ENCODE measurements at regions not wholly inside any gene's neighbourhood (a gene's known extent, or its start where the extent isn't known, plus 50 kb on each side); places are given as distances from the start of the nearest gene placed in this dataset.

- no peak overlapping the region for H3K9ac ChIP-seq
- H3K27ac ChIP-seq, result no peak overlapping the region
- TF ChIP-seq Cebpa-rat (IDR thresholded peaks at IDR 0.05), result no peak
- no peak overlapping the region for H3K4me3 ChIP-seq
- H3K27me3 ChIP-seq, result no peaks in the 10 kb centered on the region
- no peaks in the 10 kb centered on the region for H4K20me1 ChIP-seq
- no peaks in the 10 kb centered on the region for H3K4me1 ChIP-seq
- H3K36me3 ChIP-seq, result no peaks in the 10 kb centered on the region
- H3K4me2 ChIP-seq, result no peak overlapping the region
- no peaks in the 10 kb centered on the region for H3K9me3 ChIP-seq
These were observed 73.8 kb downstream of the CBLN2 start for GRCh38 chr18:72470391-72470790.

GRCh38 chr18:72468021-72468710 lies 76.0 kb downstream of the CBLN2 start:
- Histone ChIP-seq H3K27me3 (no peaks in the 10 kb centered on the region), H3K9me3 (no peaks in the 10 kb centered on the region)

GRCh38 chr18:72460210-72460680 lies 83.9 kb downstream of the CBLN2 start:
- H3K4me2 ChIP-seq, result no peak overlapping the region
- H3K36me3 ChIP-seq, result no peaks in the 10 kb centered on the region
- H3K4me3 ChIP-seq, result no peak overlapping the region
- H3K27me3 ChIP-seq, result no peaks in the 10 kb centered on the region
- H3K9ac ChIP-seq, result no peak overlapping the region
- H4K20me1 ChIP-seq, result no peaks in the 10 kb centered on the region
- TF ChIP-seq Cebpa-rat (IDR thresholded peaks at IDR 0.05), result no peak
- no peaks in the 10 kb centered on the region for H3K4me1 ChIP-seq
- H3K27ac ChIP-seq, result no peak overlapping the region
- no peaks in the 10 kb centered on the region for H3K9me3 ChIP-seq

More at GRCh38 chr18:72468021-72468710, 76.0 kb downstream of the CBLN2 start:
- H3K4me1 ChIP-seq, result no peaks in the 10 kb centered on the region
- no peak overlapping the region for H3K4me3 ChIP-seq
- no peak overlapping the region for H3K4me2 ChIP-seq
- TF ChIP-seq Cebpa-rat (IDR thresholded peaks at IDR 0.05), result no peak
- H3K27ac ChIP-seq, result no peak overlapping the region
- no peak overlapping the region for H3K9ac ChIP-seq
- no peaks in the 10 kb centered on the region for H3K36me3 ChIP-seq
- no peaks in the 10 kb centered on the region for H4K20me1 ChIP-seq

- no peaks in the 10 kb centered on the region for H3K27me3 ChIP-seq
- no peak overlapping the region for H3K4me3 ChIP-seq
- H3K36me3 ChIP-seq, result no peaks in the 10 kb centered on the region
- H3K4me2 ChIP-seq, result no peak overlapping the region
- H3K27ac ChIP-seq, result no peak overlapping the region
- H4K20me1 ChIP-seq, result no peaks in the 10 kb centered on the region
- H3K4me1 ChIP-seq, result no peaks in the 10 kb centered on the region
- no peak overlapping the region for H3K9ac ChIP-seq
- H3K9me3 ChIP-seq, result no peaks in the 10 kb centered on the region
- TF ChIP-seq Cebpa-rat (IDR thresholded peaks at IDR 0.05), result no peak
These were observed 85.9 kb downstream of the CBLN2 start for GRCh38 chr18:72458271-72458670.

GRCh38 chr18:72456802-72457201 lies 87.3 kb downstream of the CBLN2 start:
- H3K4me2 ChIP-seq, result no peak overlapping the region
- no peaks in the 10 kb centered on the region for H4K20me1 ChIP-seq
- no peak overlapping the region for H3K9ac ChIP-seq
- H3K27ac ChIP-seq, result no peak overlapping the region
- TF ChIP-seq Cebpa-rat (IDR thresholded peaks at IDR 0.05), result no peak
- no peak overlapping the region for H3K4me3 ChIP-seq
- no peaks in the 10 kb centered on the region for H3K9me3 ChIP-seq
- H3K4me1 ChIP-seq, result no peaks in the 10 kb centered on the region
- H3K36me3 ChIP-seq, result no peaks in the 10 kb centered on the region
- H3K27me3 ChIP-seq, result no peaks in the 10 kb centered on the region

- H3K4me3 ChIP-seq, result no peak overlapping the region
- H3K9me3 ChIP-seq, result no peaks in the 10 kb centered on the region
- H3K4me1 ChIP-seq, result no peaks in the 10 kb centered on the region
- no peak overlapping the region for H3K4me2 ChIP-seq
- no peak for TF ChIP-seq Cebpa-rat (IDR thresholded peaks at IDR 0.05)
- H4K20me1 ChIP-seq, result no peaks in the 10 kb centered on the region
- H3K36me3 ChIP-seq, result no peaks in the 10 kb centered on the region
- H3K9ac ChIP-seq, result no peak overlapping the region
- H3K27ac ChIP-seq, result no peak overlapping the region
- H3K27me3 ChIP-seq, result no peaks in the 10 kb centered on the region
These were observed 91.8 kb downstream of the CBLN2 start for GRCh38 chr18:72452328-72452727.

GRCh38 chr18:72444798-72445155 lies 99.4 kb downstream of the CBLN2 start:
- Histone ChIP-seq H3K4me1 (no peaks in the 10 kb centered on the region), H3K4me2 (no peak overlapping the region), H3K9ac (no peak overlapping the region), H3K4me3 (no peak overlapping the region), H3K27ac (no peak overlapping the region), H4K20me1 (no peaks in the 10 kb centered on the region), H3K9me3 (no peaks in the 10 kb centered on the region), H3K27me3 (no peaks in the 10 kb centered on the region), H3K36me3 (no peaks in the 10 kb centered on the region)
- no peak for TF ChIP-seq Cebpa-rat (IDR thresholded peaks at IDR 0.05)

- no peaks in the 10 kb centered on the region for H3K9me3 ChIP-seq
- no peak overlapping the region for H3K9ac ChIP-seq
- H3K4me2 ChIP-seq, result no peak overlapping the region
- no peaks in the 10 kb centered on the region for H3K36me3 ChIP-seq
- H4K20me1 ChIP-seq, result no peaks in the 10 kb centered on the region
- H3K4me1 ChIP-seq, result no peaks in the 10 kb centered on the region
- no peak overlapping the region for H3K27ac ChIP-seq
- TF ChIP-seq Cebpa-rat (IDR thresholded peaks at IDR 0.05), result no peak
- H3K27me3 ChIP-seq, result no peaks in the 10 kb centered on the region
- H3K4me3 ChIP-seq, result no peak overlapping the region
These were observed 99.9 kb downstream of the CBLN2 start for GRCh38 chr18:72444111-72444797.

GRCh38 chr18:72436401-72436800 lies 107.7 kb downstream of the CBLN2 start:
- Histone ChIP-seq H3K4me3 (no peak overlapping the region), H3K4me2 (no peak overlapping the region), H4K20me1 (no peaks in the 10 kb centered on the region), H3K27me3 (no peaks in the 10 kb centered on the region), H3K4me1 (no peaks in the 10 kb centered on the region), H3K27ac (no peak overlapping the region), H3K36me3 (no peaks in the 10 kb centered on the region), H3K9me3 (no peaks in the 10 kb centered on the region), H3K9ac (no peak overlapping the region)
- no peak for TF ChIP-seq Cebpa-rat (IDR thresholded peaks at IDR 0.05)

- no peak overlapping the region for H3K4me3 ChIP-seq
- H3K4me1 ChIP-seq, result 0 out of 2 replicates have a peak, but pooled peaks cover 5% of the 10 kb centered on the region
- H3K27me3 ChIP-seq, result no peaks in the 10 kb centered on the region
- no peaks in the 10 kb centered on the region for H4K20me1 ChIP-seq
- no peak overlapping the region for H3K9ac ChIP-seq
- H3K9me3 ChIP-seq, result no peaks in the 10 kb centered on the region
- H3K27ac ChIP-seq, result no peak overlapping the region
- no peaks in the 10 kb centered on the region for H3K36me3 ChIP-seq
- TF ChIP-seq Cebpa-rat (IDR thresholded peaks at IDR 0.05), result no peak
- H3K4me2 ChIP-seq, result no peak overlapping the region
These were observed 110.4 kb downstream of the CBLN2 start for GRCh38 chr18:72433756-72434155.

All from BLaER1 (cell line).